ENCODE measurements at regions not wholly inside any gene's neighbourhood (a gene's known extent, or its start where the extent isn't known, plus 50 kb on each side); places are given as distances from the start of the nearest gene placed in this dataset.

DNA sequence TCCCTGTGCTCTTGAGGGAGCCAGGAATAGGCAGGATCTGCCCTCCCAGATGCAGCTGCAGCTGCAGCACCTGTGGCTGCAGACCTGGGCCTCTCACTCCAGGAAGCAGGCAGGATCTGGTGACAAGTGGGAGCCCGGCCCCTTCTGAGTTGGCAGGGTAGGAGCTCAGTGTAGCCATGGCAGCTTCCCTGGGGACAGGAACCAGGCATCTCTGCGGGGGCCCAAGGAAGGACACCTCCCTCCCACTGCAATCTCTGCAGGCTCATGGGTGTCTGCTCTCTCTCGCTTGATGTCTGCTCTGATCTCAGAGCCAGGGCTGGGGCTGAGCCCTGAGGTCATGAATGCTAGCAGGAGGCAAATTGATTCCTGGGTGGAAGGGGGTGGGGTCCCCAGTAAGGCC, 592.5 kb upstream of the CA10 start:
- Histone ChIP-seq H3K4me1 (ENCODE audit: control insufficient read depth, extremely low read depth, insufficient read depth, low read length) (no peaks in the 10 kb centered on the region), H3K9me3 (replicated peaks; ENCODE audit: control insufficient read depth, insufficient read depth, low read length) (no peaks in the 10 kb centered on the region), H3K27me3 (ENCODE audit: control insufficient read depth in 2 of 2, insufficient read depth in 2 of 2, low read length in 2 of 2) (no peaks in the 10 kb centered on the region), H4K20me1 (replicated peaks; ENCODE audit: control insufficient read depth, extremely low read depth, insufficient read depth, low read length) (no peaks in the 10 kb centered on the region), H3K4me2 (ENCODE audit: insufficient read depth, low read length) (no peak overlapping the region), H3K9ac (replicated peaks; ENCODE audit: extremely low read depth, insufficient read depth, low read length) (no peak overlapping the region), H3K4me3 (replicated peaks in 1 of 3; ENCODE audit: insufficient read depth in 1 of 3, low read depth in 1 of 3, low read length in 3 of 3) (no peak overlapping the region), H2AFZ (ENCODE audit: low read depth, low read length) (no peak overlapping the region), H3K36me3 (ENCODE audit: control insufficient read depth in 2 of 2, extremely low read depth in 1 of 2, insufficient read depth in 2 of 2, low read length in 2 of 2) (no peaks in the 10 kb centered on the region), H3K27ac (ENCODE audit: insufficient read depth, low read depth, low read length) (no peak overlapping the region), H3K9me1 (replicated peaks; ENCODE audit: control insufficient read depth, extremely low read depth, insufficient read depth, low read length) (no peaks in the 10 kb centered on the region), H3K79me2 (ENCODE audit: control insufficient read depth, insufficient read depth, low read length) (no peaks in the 10 kb centered on the region)
- TF ChIP-seq MYC (IDR thresholded peaks at IDR 0.05; ENCODE audit: low read depth, low read length) (no peak), FOS (IDR thresholded peaks at IDR 0.05; ENCODE audit: borderline replicate concordance, insufficient read depth, low read length) (no peak), GATA2 (IDR thresholded peaks at IDR 0.05; ENCODE audit: insufficient read depth, insufficient read length, low read depth, low read length) (no peak), JUN (IDR thresholded peaks at IDR 0.05; ENCODE audit: borderline replicate concordance, insufficient read depth, insufficient read length, low read depth) (no peak), POLR2AphosphoS5 (IDR thresholded peaks at IDR 0.05; ENCODE audit: insufficient read depth, low read depth, low read length) (no peak), EZH2 (IDR thresholded peaks at IDR 0.05; ENCODE audit: borderline replicate concordance, low read depth, low read length, severe bottlenecking) (no peak), POLR2A (IDR thresholded peaks at IDR 0.05; ENCODE audit: low read depth, low read length) (no peak)
- TF ChIP-seq, protein P1, sequence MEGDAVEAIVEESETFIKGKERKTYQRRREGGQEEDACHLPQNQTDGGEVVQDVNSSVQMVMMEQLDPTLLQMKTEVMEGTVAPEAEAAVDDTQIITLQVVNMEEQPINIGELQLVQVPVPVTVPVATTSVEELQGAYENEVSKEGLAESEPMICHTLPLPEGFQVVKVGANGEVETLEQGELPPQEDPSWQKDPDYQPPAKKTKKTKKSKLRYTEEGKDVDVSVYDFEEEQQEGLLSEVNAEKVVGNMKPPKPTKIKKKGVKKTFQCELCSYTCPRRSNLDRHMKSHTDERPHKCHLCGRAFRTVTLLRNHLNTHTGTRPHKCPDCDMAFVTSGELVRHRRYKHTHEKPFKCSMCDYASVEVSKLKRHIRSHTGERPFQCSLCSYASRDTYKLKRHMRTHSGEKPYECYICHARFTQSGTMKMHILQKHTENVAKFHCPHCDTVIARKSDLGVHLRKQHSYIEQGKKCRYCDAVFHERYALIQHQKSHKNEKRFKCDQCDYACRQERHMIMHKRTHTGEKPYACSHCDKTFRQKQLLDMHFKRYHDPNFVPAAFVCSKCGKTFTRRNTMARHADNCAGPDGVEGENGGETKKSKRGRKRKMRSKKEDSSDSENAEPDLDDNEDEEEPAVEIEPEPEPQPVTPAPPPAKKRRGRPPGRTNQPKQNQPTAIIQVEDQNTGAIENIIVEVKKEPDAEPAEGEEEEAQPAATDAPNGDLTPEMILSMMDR (IDR thresholded peaks at IDR 0.05; ENCODE audit: extremely low read depth in 1 of 2, insufficient read depth in 1 of 2, low read depth in 1 of 2, low read length in 2 of 2), result no peak
- TF ChIP-seq, protein P2, sequence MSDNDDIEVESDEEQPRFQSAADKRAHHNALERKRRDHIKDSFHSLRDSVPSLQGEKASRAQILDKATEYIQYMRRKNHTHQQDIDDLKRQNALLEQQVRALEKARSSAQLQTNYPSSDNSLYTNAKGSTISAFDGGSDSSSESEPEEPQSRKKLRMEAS (IDR thresholded peaks at IDR 0.05; ENCODE audit: insufficient read depth, insufficient read length), result no peak
- intact Hi-C loops (cut with micrococcal nuclease) (no loop called here), dilution Hi-C loops (cut with MboI; ENCODE audit: extremely low pct_ligation_motif_present, low sequenced_read_pairs) (no loop called here)
- ChIA-PET CTCF (no interaction called here), POLR2A (no interaction called here)
- FAIRE-seq (no peak), DNase-seq (ENCODE audit: low read depth, low spot score) (no peak)
- BruUV-seq (replicated peaks), result no TSS peak
